HG03521 (cell line): ENCODE measurements at regions not wholly inside any gene's neighbourhood (a gene's known extent, or its start where the extent isn't known, plus 50 kb on each side); places are given as distances from the start of the nearest gene placed in this dataset.
"Not testable (repeated sequence)": the region's sequence is repeated elsewhere in the genome, so short reads cannot be mapped to it uniquely, and the experiment has no call there.

Source experiments
- ATAC-seq: cut with Tn5 transposase; IDR thresholded peaks from one replicate; pipeline ENCODE4 v1.9.1; 2021; ENCODE audit warnings: mild to moderate bottlenecking, moderate library complexity; ENCODE audit not compliant: unreplicated experiment

- no peak for ATAC-seq
Observed at GRCh38 chr3:102032491-102033383, 183.4 kb downstream of the NFKBIZ start.

GRCh38 chr3:102034639-102035451 is 185.5 kb downstream of the NFKBIZ start:
- peak; percentile 40 for ATAC-seq

GRCh38 chr3:102036017-102036416 is 186.7 kb downstream of the NFKBIZ start:
- no peak for ATAC-seq

GRCh38 chr3:102036472-102036871 is 187.2 kb downstream of the NFKBIZ start:
- no peak for ATAC-seq

GRCh38 chr3:102037209-102037608 is 187.9 kb downstream of the NFKBIZ start:
- no peak for ATAC-seq

GRCh38 chr3:102037791-102038190 is 188.5 kb downstream of the NFKBIZ start:
- no peak for ATAC-seq

DNA sequence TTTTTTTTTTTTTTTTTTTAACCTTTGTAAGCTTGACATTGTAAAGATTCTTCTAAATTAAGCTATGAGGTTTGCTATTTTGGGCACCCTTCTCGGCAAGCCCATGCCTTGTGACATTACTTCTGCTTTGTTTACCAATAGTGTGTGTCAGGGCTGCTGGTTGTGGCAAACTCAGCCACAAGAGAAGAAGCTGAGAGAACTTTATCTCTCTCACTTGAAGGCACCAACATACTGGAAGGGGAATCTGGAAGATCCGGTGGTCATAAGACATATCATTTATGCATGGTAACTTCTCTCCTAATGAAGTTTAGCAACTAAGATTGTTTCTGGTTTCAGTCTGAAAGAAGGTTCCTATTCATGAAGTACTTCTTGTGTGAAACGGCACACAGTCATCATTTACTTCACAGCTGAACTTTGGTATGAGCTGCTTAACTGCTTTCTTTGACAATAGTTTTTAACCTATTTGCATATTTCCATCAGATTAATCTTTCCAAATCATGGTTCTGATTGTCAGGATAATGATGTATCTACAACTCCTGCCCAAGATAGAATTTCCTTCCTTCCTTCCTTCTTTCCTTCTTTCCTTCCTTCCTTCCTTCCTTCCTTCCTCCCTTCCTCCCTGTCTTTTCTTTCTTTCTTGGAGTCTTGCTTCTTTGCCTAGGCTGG is 189.3 kb downstream of the NFKBIZ start:
- peak; percentile 88 for ATAC-seq

- ATAC-seq, result not testable (repeated sequence)
Observed at GRCh38 chr3:102040144-102040543, 190.8 kb downstream of the NFKBIZ start.

GRCh38 chr3:102053375-102053989 is 204.2 kb downstream of the NFKBIZ start:
- no peak for ATAC-seq

DNA sequence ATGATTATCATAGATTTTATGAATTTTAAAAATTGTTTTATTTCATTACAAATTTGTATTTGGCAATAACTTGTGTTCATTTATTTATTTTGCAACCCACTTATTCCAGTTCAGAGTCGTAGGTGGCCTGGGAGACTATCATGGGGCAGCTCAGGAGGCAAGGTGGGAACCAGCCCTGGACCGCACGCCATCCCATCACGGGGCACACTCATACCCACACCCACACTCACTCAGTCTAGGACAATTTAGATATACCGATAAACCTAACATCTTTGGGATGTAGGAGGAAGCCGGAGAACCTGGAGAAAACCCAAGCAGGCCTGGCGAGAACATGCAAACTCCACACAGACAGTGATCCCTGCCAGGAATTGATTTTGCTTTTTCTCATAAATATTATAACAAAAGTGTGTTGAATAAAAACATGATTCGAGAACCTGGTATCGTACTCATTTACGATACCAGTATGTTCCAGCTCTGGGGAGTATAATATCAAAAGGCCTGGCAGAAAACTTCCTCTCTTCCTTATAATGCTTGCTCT is 205.3 kb downstream of the NFKBIZ start:
- ATAC-seq, result no peak

GRCh38 chr3:102057781-102058421 is 208.6 kb downstream of the NFKBIZ start:
- peak; percentile 83 for ATAC-seq

DNA sequence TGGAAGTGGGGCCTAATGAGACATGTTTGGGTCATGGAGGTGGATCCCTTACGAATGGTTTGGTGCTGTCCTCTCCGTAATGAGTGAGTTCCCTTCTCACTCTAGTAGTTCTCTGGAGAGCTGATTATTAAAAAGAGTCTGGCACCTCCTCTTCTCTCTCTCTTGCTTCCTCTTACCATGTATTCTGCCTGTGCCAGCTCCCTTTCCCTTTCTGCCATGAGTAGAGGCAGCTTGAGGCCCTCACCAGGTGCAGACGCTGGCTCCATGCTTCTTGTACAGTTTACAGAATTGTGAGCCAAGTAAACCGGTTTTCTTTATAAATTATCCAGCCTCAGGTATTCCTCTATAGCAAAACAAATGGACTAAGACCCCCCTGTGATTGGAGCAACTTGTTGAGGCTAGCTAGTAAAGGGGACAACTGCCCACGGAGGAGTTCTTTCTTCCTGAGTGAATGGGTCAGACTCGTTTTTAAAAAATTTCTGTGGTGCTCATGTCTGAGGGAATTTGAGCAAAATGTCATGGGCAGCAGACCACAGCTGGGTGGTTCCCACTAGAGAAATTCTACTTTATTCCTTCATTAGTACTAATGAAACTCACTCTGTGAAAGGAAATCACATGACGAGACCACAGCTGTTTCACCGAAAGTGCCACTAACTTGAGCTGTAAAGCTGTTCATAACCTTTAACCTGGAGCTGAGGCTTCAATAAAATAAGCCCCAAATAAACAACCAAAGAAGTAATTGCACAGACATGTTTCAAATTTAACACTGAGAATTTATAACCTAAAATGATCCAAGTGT is 210.0 kb downstream of the NFKBIZ start:
- peak; percentile 68 for ATAC-seq

DNA sequence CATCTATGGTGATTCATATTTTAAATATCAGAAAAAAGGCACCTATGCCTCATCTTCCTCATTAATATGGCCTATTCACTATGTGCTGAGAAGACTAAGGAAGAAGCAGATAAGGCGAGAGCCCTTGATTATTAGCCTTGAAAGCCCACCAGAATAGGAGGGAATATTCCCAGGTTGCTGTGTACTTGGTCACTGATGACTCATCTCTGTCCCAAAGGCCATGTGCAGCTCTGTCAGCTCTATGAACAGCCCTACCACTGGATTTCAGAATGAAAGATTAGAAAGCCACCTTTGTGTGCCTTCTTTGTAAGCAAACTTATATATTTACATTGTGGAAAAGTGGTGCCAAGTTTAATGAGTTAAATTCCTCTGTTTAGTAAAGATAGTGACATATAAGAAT is 211.5 kb downstream of the NFKBIZ start:
- ATAC-seq, result no peak

DNA sequence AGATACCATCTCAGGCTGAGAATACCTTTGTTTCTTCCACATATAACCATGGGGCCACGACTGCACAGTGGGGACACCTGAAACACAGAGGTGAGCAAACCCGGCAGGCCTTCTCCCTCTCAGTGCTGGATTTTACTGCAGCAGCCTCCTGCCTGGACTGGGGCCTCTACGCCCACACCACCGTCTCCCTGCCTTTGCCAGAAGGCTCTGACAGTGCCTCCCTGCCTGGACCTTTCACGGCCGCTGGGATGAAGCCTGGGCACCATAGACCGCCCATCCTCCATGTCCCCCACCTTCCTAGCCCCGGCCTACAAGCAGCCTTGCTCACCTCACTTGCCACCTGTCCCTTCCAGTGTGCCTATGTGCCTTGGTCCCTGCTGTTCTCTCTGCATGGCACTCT is 214.3 kb downstream of the NFKBIZ start:
- ATAC-seq, result no peak

DNA sequence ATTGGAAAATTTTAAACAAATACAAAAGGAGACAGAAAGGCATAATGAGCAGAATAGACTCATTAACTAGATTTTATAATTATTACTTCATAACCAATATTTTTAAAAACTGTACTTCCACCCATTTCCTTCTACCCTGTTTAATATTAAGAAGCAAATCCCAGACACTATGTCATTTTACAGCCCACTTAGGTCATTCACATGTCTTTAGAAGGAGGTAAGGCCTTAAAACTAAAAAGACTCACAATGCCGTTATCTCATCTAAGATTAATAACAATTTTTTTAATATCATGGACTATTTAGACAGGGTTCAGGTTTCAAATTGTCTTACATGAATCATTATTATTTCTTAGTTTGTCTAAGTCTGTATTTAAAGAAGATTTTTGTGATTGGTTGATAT is 217.2 kb downstream of the NFKBIZ start:
- ATAC-seq, result no peak

DNA sequence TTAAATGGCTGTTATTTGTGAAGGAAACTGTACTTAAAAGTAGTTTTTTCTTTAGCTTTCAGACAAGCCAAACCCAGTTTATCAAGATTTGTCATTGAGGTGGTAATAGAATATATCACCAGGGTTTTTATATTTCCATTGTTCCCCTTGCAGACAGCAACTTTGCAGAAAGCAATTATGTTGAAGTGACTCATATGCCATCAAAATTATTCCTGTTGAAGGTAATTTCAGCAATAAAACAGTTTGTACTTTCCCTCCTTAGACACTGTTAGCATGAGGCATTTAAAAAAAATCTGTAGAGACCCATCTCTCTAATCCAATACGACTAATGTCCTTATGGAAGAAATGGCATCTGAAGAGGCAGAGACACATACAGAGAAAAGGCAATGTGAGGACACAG is 219.0 kb downstream of the NFKBIZ start:
- no peak for ATAC-seq

- ATAC-seq, result no peak
Observed at GRCh38 chr3:102068736-102069135, 219.4 kb downstream of the NFKBIZ start.

DNA sequence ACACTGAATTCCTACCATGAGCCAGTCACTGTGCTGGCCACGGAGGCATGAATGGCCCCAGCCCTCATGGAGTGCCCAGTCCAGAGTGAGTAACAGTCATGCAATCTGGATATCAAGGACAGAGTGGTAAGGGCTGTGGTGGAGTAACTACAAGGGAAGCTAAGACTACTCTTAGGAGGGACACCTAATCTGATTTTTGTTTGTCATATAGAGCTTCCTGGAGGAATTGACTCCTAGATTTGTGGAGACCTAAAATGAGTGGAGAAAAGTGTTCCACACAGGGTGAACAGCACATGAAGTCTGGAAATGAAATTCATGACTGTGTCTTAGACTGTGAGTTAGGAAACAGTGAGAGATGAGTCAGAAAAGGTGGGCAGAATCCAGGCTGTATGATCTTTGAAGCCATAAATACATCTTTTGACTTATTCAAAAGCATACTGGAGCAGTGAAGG is 219.9 kb downstream of the NFKBIZ start:
- ATAC-seq, result no peak

DNA sequence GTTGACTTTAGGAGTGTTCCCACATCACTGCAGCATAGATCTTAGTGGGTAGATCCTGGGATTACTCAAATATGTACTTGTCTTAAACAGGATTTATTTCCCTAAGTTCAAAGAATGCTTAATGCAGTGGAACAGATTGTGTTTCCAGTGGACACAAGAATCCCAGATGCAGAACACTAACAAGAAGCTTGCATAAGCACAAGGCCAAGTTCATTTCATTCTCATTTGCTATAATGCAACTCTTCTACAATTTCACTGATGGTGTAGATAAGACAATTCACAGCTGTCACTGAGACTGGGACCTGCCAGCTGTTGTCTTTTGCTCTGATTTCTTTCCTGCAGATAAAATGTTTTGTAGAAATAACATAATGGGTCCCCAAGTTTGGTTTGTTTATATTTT is 225.6 kb downstream of the NFKBIZ start:
- no peak for ATAC-seq
